Sigmoid colon (tissue), 3 donors: ENCODE measurements at regions not wholly inside any gene's neighbourhood (a gene's known extent, or its start where the extent isn't known, plus 50 kb on each side); places are given as distances from the start of the nearest gene placed in this dataset.

ENCODE experiments used
- POLR2A ChIP-seq, 2 donors: fragments of 450-650 bp; IDR thresholded peaks; one replicate each; pipeline ENCODE4 v1.6.1; 2016; ENCODE audit warnings: antibody characterized with exemption in 2 of 2, mild to moderate bottlenecking in 2 of 2, moderate library complexity in 2 of 2
- TF ChIP-seq, protein P1 (sequence below), 4 experiments: fragments of 450-650 bp in 3 of 4; fragments of 200-600 bp in 1 of 4; IDR thresholded peaks; one replicate each; pipeline ENCODE4 v1.5.1; 2016 to 2019; ENCODE audit warnings: antibody characterized with exemption in 4 of 4, mild to moderate bottlenecking in 3 of 4, moderate library complexity in 2 of 4

- TF ChIP-seq, protein P1, sequence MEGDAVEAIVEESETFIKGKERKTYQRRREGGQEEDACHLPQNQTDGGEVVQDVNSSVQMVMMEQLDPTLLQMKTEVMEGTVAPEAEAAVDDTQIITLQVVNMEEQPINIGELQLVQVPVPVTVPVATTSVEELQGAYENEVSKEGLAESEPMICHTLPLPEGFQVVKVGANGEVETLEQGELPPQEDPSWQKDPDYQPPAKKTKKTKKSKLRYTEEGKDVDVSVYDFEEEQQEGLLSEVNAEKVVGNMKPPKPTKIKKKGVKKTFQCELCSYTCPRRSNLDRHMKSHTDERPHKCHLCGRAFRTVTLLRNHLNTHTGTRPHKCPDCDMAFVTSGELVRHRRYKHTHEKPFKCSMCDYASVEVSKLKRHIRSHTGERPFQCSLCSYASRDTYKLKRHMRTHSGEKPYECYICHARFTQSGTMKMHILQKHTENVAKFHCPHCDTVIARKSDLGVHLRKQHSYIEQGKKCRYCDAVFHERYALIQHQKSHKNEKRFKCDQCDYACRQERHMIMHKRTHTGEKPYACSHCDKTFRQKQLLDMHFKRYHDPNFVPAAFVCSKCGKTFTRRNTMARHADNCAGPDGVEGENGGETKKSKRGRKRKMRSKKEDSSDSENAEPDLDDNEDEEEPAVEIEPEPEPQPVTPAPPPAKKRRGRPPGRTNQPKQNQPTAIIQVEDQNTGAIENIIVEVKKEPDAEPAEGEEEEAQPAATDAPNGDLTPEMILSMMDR (IDR thresholded peaks at IDR 0.05), result no peak
- no peak for TF ChIP-seq POLR2A (IDR thresholded peaks at IDR 0.05)
Observed at GRCh38 chr20:6450841-6451240, 316.6 kb upstream of the BMP2 start.
